ENCODE measurements at regions not wholly inside any gene's neighbourhood (a gene's known extent, or its start where the extent isn't known, plus 50 kb on each side); places are given as distances from the start of the nearest gene placed in this dataset.
"Not testable (repeated sequence)": the region's sequence is repeated elsewhere in the genome, so short reads cannot be mapped to it uniquely, and the experiment has no call there.

GRCh38 chr16:22572331-22573224 lies 61.9 kb downstream of the NPIPB5 start:
- DNase-seq, result not testable (repeated sequence)

GRCh38 chr16:22573225-22573530 lies 62.5 kb downstream of the NPIPB5 start:
- DNase-seq, result not testable (repeated sequence)

- not testable (repeated sequence) for DNase-seq
Measured at GRCh38 chr16:22576506-22576905, 65.8 kb downstream of the NPIPB5 start.

GRCh38 chr16:22583195-22583594 lies 72.5 kb downstream of the NPIPB5 start:
- DNase-seq, result not testable (repeated sequence)

- not testable (repeated sequence) for DNase-seq
Measured at GRCh38 chr16:22584459-22584858, 73.8 kb downstream of the NPIPB5 start.

GRCh38 chr16:22584941-22585340 lies 74.2 kb downstream of the NPIPB5 start:
- not testable (repeated sequence) for DNase-seq

GRCh38 chr16:22585431-22585830 lies 74.7 kb downstream of the NPIPB5 start:
- DNase-seq, result not testable (repeated sequence)

- DNase-seq, result not testable (repeated sequence)
Measured at GRCh38 chr16:22586732-22587131, 76.0 kb downstream of the NPIPB5 start.

- DNase-seq, result not testable (repeated sequence)
Measured at GRCh38 chr16:22589757-22590156, 79.1 kb downstream of the NPIPB5 start.

- DNase-seq, result not testable (repeated sequence)
Measured at GRCh38 chr16:22596445-22597045, 85.9 kb downstream of the NPIPB5 start.

GRCh38 chr16:22603744-22604143 lies 93.1 kb downstream of the NPIPB5 start:
- DNase-seq, result not testable (repeated sequence)

GRCh38 chr16:22606619-22607018 lies 95.9 kb downstream of the NPIPB5 start:
- not testable (repeated sequence) for DNase-seq

GRCh38 chr16:22609798-22610197 lies 99.1 kb downstream of the NPIPB5 start:
- DNase-seq, result not testable (repeated sequence)

- not testable (repeated sequence) for DNase-seq
Measured at GRCh38 chr16:22611128-22611527, 100.4 kb downstream of the NPIPB5 start.

GRCh38 chr16:22614271-22614947 lies 103.7 kb downstream of the NPIPB5 start:
- no peak for DNase-seq

- no peak for DNase-seq
Measured at GRCh38 chr16:22618842-22619241, 108.2 kb downstream of the NPIPB5 start.

GRCh38 chr16:22621586-22622155 lies 111.0 kb downstream of the NPIPB5 start:
- DNase-seq, result no peak

GRCh38 chr16:22622703-22623102 lies 112.0 kb downstream of the NPIPB5 start:
- DNase-seq, result no peak

GRCh38 chr16:22623351-22623781 lies 112.7 kb downstream of the NPIPB5 start:
- no peak for DNase-seq

GRCh38 chr16:22624038-22624799 lies 113.5 kb downstream of the NPIPB5 start:
- DNase-seq, result no peak

GRCh38 chr16:22624800-22625533 lies 114.3 kb downstream of the NPIPB5 start:
- no peak for DNase-seq

GRCh38 chr16:22625967-22626366 lies 115.3 kb downstream of the NPIPB5 start:
- DNase-seq, result no peak

Data from DMS79 (cell line).